ENCODE measurements at regions not wholly inside any gene's neighbourhood (a gene's known extent, or its start where the extent isn't known, plus 50 kb on each side); places are given as distances from the start of the nearest gene placed in this dataset.

- TF ChIP-seq REST (IDR thresholded peaks at IDR 0.05; ENCODE audit: unreplicated experiment) (no peak), CTCF (conservative IDR thresholded peaks at IDR 0.05; ENCODE audit: low read depth in 2 of 2) (no peak), EZH2phosphoT487 (IDR thresholded peaks at IDR 0.05; ENCODE audit: unreplicated experiment) (no peak), ETS1 (IDR thresholded peaks at IDR 0.05) (no peak), POLR2AphosphoS5 (IDR thresholded peaks at IDR 0.05; ENCODE audit: low read depth) (no peak), JUNB (IDR thresholded peaks at IDR 0.05; ENCODE audit: unreplicated experiment) (no peak), CREB1 (CRISPR knock-in tag; IDR thresholded peaks at IDR 0.05; ENCODE audit: low read depth) (no peak)
Measured at GRCh38 chr3:34202975-34203374, 404.5 kb downstream of the PDCD6IP start.

All from GM23338 (cell line).